MCF 10A (cell line): ENCODE measurements at regions not wholly inside any gene's neighbourhood (a gene's known extent, or its start where the extent isn't known, plus 50 kb on each side); places are given as distances from the start of the nearest gene placed in this dataset.

Experiments
- BruUV-seq: library from RNA; stranded (reverse); fragments of 400-500 nt; replicated peaks from 2 replicates; lab custom pipeline; 2021; lab: Mats Ljungman, UMichigan
- CTCF ChIA-PET: fragments of 300-600 bp; sonication (Branson Sonifier 250); formaldehyde crosslinking; extraction: SDS; loops from one replicate; lab custom pipeline; 2021; ENCODE audit warnings: antibody characterized with exemption, inconsistent platforms; lab: Yijun Ruan, JAX
- POLR2A ChIA-PET: fragments of 300-600, 350-650 bp; sonication (Branson Sonifier 250); formaldehyde crosslinking; extraction: SDS; loops from one replicate; lab custom pipeline; 2020; ENCODE audit warnings: antibody characterized with exemption, inconsistent platforms; lab: Yijun Ruan, JAX
- DNase-seq: peaks from one replicate; pipeline ENCODE4 v3.0.0-alpha.2; 2018; ENCODE audit not compliant: unreplicated experiment
- H3K27ac Mint-ChIP-seq: one replicate; pipeline ENCODE4 v1.8.0; 2022; ENCODE audit warnings: mild to moderate bottlenecking, low read depth, mixed read lengths; ENCODE audit not compliant: unreplicated experiment
- H3K27me3 Mint-ChIP-seq: one replicate; pipeline ENCODE4 v1.8.0; 2022; ENCODE audit warnings: mixed read lengths; ENCODE audit not compliant: insufficient read depth, unreplicated experiment
- H3K36me3 Mint-ChIP-seq: one replicate; pipeline ENCODE4 v1.8.0; 2022; ENCODE audit warnings: mild to moderate bottlenecking, moderate library complexity, mixed read lengths; ENCODE audit not compliant: insufficient read depth, unreplicated experiment
- H3K4me1 Mint-ChIP-seq: one replicate; pipeline ENCODE4 v1.8.0; 2022; ENCODE audit warnings: mixed read lengths; ENCODE audit not compliant: insufficient read depth, unreplicated experiment
- H3K4me3 Mint-ChIP-seq: one replicate; pipeline ENCODE4 v1.8.0; 2022; ENCODE audit warnings: mild to moderate bottlenecking, moderate library complexity, mixed read lengths; ENCODE audit not compliant: unreplicated experiment
- H3K9me3 Mint-ChIP-seq: one replicate; pipeline ENCODE4 v1.8.0; 2022; ENCODE audit warnings: mixed read lengths; ENCODE audit not compliant: unreplicated experiment
- intact Hi-C: fragments of 100-400 bp; cut with micrococcal nuclease; formaldehyde crosslinking; loops from 2 replicates; pipeline ENCODE4 v1.14.1; 2022
- TF ChIP-seq, protein P1 (sequence below): fragments of 200-600 bp; IDR thresholded peaks from one replicate; pipeline ENCODE4 v1.8.0; 2022; ENCODE audit warnings: antibody characterized with exemption, mild to moderate bottlenecking; ENCODE audit not compliant: unreplicated experiment

DNA sequence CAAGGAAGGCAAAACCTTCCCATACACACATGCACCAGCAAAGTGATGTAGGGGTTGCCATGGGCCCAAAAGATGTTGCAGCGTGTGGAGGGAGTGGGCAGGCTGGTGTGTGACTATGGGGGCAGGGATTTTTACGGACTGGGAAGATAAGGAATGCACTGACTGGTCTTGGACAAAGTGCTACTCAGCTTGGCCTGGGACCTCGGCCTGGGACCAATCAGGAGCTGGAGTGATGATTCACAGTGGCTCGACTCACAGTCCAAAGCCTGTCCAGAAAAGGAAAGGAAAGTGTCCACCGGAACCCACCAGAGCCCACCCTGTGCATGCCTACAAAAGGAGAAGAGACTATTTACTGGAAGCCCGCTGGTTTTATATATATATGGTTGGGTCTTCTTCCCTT, 567.0 kb upstream of the GNPDA2 start:
- no peaks in the 10 kb centered on the region for H3K36me3 Mint-ChIP-seq
- TF ChIP-seq, protein P1, sequence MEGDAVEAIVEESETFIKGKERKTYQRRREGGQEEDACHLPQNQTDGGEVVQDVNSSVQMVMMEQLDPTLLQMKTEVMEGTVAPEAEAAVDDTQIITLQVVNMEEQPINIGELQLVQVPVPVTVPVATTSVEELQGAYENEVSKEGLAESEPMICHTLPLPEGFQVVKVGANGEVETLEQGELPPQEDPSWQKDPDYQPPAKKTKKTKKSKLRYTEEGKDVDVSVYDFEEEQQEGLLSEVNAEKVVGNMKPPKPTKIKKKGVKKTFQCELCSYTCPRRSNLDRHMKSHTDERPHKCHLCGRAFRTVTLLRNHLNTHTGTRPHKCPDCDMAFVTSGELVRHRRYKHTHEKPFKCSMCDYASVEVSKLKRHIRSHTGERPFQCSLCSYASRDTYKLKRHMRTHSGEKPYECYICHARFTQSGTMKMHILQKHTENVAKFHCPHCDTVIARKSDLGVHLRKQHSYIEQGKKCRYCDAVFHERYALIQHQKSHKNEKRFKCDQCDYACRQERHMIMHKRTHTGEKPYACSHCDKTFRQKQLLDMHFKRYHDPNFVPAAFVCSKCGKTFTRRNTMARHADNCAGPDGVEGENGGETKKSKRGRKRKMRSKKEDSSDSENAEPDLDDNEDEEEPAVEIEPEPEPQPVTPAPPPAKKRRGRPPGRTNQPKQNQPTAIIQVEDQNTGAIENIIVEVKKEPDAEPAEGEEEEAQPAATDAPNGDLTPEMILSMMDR: no peak
- H3K27me3 Mint-ChIP-seq: no peaks in the 10 kb centered on the region
- CTCF ChIA-PET: no interaction called here
- no peak overlapping the region for H3K4me3 Mint-ChIP-seq
- no peaks in the 10 kb centered on the region for H3K4me1 Mint-ChIP-seq
- POLR2A ChIA-PET: no interaction called here
- DNase-seq: no peak
- intact Hi-C loops: no loop called here
- no peak overlapping the region for H3K27ac Mint-ChIP-seq
- peaks cover 22% of the 10 kb centered on the region for H3K9me3 Mint-ChIP-seq
- no TSS peak for BruUV-seq

DNA sequence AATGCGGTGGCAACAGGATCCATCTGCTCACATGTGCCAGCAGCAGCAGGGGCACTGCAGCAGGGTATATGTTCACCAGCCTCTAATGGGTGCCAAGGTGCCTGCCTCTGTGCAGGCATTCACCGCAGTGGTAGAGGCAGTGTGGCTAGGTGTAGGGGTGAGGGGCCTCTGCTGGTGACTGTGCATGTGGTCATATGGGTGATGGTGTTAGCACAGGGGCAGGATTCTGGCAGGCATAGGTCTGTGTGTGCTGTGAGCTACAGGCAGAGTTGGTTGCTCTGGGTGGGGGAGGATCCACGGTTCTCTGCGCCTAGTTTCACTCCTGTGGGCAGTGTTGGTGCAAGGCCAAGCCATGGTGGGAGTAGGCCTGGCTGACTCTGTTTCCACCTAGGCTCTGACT, 566.5 kb upstream of the GNPDA2 start:
- TF ChIP-seq, protein P1: no peak
- Mint-ChIP-seq H3K27me3 (no peaks in the 10 kb centered on the region), H3K9me3 (peaks cover 22% of the 10 kb centered on the region), H3K27ac (no peak overlapping the region), H3K4me1 (no peaks in the 10 kb centered on the region), H3K36me3 (no peaks in the 10 kb centered on the region), H3K4me3 (no peak overlapping the region)
- ChIA-PET POLR2A (no interaction called here), CTCF (no interaction called here)
- no peak for DNase-seq
- no TSS peak for BruUV-seq
- intact Hi-C loops: no loop called here

DNA sequence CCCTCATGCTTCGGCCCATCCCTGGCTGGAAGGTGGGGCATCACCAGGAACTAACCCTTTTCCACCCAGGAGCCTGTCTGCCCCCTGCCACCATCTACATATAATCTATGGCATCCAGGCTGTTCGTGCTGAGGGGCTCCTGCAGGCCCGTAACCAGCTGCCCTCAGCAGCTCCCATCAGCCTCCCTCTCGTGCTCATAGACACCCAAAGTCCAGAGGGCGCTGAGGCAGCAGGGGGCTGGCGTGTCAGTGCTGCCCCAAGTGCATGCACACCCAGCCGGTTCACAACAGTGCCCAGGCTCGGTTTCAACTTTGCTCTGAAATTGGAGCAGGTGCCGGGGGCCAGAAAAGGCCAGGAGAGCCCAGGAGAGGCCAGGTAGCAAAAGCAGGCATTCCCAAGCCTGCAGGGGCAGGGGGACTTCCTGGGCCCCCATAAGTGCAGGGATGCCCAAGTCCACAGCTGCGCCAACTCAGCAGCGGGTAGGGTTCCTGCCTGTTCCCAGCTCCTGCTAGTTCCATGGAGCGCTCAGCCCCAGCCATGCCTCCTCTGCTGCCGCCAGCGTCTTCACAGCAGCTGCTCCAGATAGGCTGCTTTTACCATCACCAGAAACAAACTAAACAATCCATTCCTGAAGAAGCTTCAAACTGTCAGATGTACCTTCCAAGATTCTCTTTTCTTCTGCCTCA, 558.2 kb upstream of the GNPDA2 start:
- TF ChIP-seq, protein P1: no peak
- no peaks in the 10 kb centered on the region for H3K9me3 Mint-ChIP-seq
- intact Hi-C loops: no loop called here
- BruUV-seq: no TSS peak
- CTCF ChIA-PET: interaction anchor here (0.7 kb wide), 1 partner anchor 1022 kb away, joined by 3 read pairs; no protein-coding TSS in a partner anchor
- POLR2A ChIA-PET: interaction anchor here (1.0 kb wide), 1 partner anchor 10 kb away, joined by 3 read pairs; no protein-coding TSS in a partner anchor
- H3K27ac Mint-ChIP-seq: no peak overlapping the region
- no peaks in the 10 kb centered on the region for H3K27me3 Mint-ChIP-seq
- no peak overlapping the region for H3K4me3 Mint-ChIP-seq
- DNase-seq: no peak
- H3K36me3 Mint-ChIP-seq: no peaks in the 10 kb centered on the region
- no peaks in the 10 kb centered on the region for H3K4me1 Mint-ChIP-seq

- no peaks in the 10 kb centered on the region for H3K36me3 Mint-ChIP-seq
- H3K4me1 Mint-ChIP-seq: no peaks in the 10 kb centered on the region
- H3K27me3 Mint-ChIP-seq: no peaks in the 10 kb centered on the region
- DNase-seq: no peak
- H3K27ac Mint-ChIP-seq: no peak overlapping the region
- CTCF ChIA-PET: interaction anchor here (1.1 kb wide), 1 partner anchor 30 kb away, joined by 3 read pairs; no protein-coding TSS in a partner anchor
- POLR2A ChIA-PET: interaction anchor here (0.5 kb wide), 1 partner anchor 50 kb away, joined by 3 read pairs; no protein-coding TSS in a partner anchor
- TF ChIP-seq, protein P1: no peak
- no peaks in the 10 kb centered on the region for H3K9me3 Mint-ChIP-seq
- H3K4me3 Mint-ChIP-seq: no peak overlapping the region
- no TSS peak for BruUV-seq
- intact Hi-C loops: no loop called here
Observed at GRCh38 chr4:45283352-45283751, 557.0 kb upstream of the GNPDA2 start.
